OCI-LY3 (cell line): ENCODE measurements at regions not wholly inside any gene's neighbourhood (a gene's known extent, or its start where the extent isn't known, plus 50 kb on each side); places are given as distances from the start of the nearest gene placed in this dataset.
"Not testable (repeated sequence)": the region's sequence is repeated elsewhere in the genome, so short reads cannot be mapped to it uniquely, and the experiment has no call there.

Experiments used
- H2AFZ ChIP-seq: fragments of 200-600, 300-600 bp; shearing (Covaris generic); 2 replicates; pipeline ENCODE4 v1.6.0; 2014; ENCODE audit warnings: antibody characterized with exemption, low read depth, low read length
- H3K27ac ChIP-seq: fragments of 200-600, 300-600 bp; sonication (generic); 2 replicates; pipeline ENCODE4 v1.5.1; 2014; ENCODE audit warnings: mild to moderate bottlenecking, low read length, moderate library complexity, mixed read lengths
- H3K27me3 ChIP-seq: fragments of 200-600, 300-600 bp; sonication (generic); 2 replicates; pipeline ENCODE4 v1.6.1; 2014; ENCODE audit warnings: low read depth, low read length, mixed read lengths
- H3K36me3 ChIP-seq: fragments of 200-600, 300-600 bp; sonication (generic); replicated peaks from 2 replicates; pipeline ENCODE3; 2014; ENCODE audit warnings: low read depth, low read length, mixed read lengths
- H3K4me1 ChIP-seq: fragments of 300-600, 200-600 bp; sonication (generic); 2 replicates; pipeline ENCODE4 v1.6.1; 2014; ENCODE audit warnings: low read length, mixed read lengths
- H3K4me2 ChIP-seq: fragments of 200-600, 300-600 bp; sonication (generic); 2 replicates; pipeline ENCODE4 v1.6.1; 2014; ENCODE audit warnings: low read length, mixed read lengths
- H3K4me3 ChIP-seq: fragments of 300-600, 200-600 bp; sonication (generic); 2 replicates; pipeline ENCODE4 v1.5.1; 2014; ENCODE audit warnings: antibody characterized with exemption, mild to moderate bottlenecking, low read length, moderate library complexity
- H3K79me2 ChIP-seq: fragments of 300-600, 200-600 bp; shearing (Covaris generic); 2 replicates; pipeline ENCODE4 v1.6.1; 2014; ENCODE audit warnings: mild to moderate bottlenecking, low read length, mixed read lengths
- H3K9ac ChIP-seq: fragments of 300-600, 200-600 bp; shearing (Covaris generic); 2 replicates; pipeline ENCODE4 v1.6.0; 2014; ENCODE audit warnings: mild to moderate bottlenecking, low read length, moderate library complexity
- H3K9me3 ChIP-seq: fragments of 200-600, 300-600 bp; shearing (Covaris generic); 2 replicates; pipeline ENCODE4 v1.6.1; 2014; ENCODE audit warnings: low read length, mixed read lengths; ENCODE audit not compliant: insufficient read depth
- H4K20me1 ChIP-seq: fragments of 200-600, 300-600 bp; sonication (generic); 2 replicates; pipeline ENCODE4 v1.6.1; 2016; ENCODE audit warnings: low read length, mixed read lengths; ENCODE audit not compliant: insufficient read depth
- EZH2phosphoT487 ChIP-seq: fragments of 200-600 bp; shearing (Covaris generic); IDR thresholded peaks from 2 replicates; pipeline ENCODE4 v1.6.1; 2018; ENCODE audit warnings: antibody characterized with exemption, mixed run types, low read depth
- TF ChIP-seq, protein P1 (sequence below): fragments of 200-600, 300-600 bp; sonication (generic); IDR thresholded peaks from 2 replicates; pipeline ENCODE4 v1.5.1; 2014; ENCODE audit warnings: antibody characterized with exemption, low read length, low read depth

DNA sequence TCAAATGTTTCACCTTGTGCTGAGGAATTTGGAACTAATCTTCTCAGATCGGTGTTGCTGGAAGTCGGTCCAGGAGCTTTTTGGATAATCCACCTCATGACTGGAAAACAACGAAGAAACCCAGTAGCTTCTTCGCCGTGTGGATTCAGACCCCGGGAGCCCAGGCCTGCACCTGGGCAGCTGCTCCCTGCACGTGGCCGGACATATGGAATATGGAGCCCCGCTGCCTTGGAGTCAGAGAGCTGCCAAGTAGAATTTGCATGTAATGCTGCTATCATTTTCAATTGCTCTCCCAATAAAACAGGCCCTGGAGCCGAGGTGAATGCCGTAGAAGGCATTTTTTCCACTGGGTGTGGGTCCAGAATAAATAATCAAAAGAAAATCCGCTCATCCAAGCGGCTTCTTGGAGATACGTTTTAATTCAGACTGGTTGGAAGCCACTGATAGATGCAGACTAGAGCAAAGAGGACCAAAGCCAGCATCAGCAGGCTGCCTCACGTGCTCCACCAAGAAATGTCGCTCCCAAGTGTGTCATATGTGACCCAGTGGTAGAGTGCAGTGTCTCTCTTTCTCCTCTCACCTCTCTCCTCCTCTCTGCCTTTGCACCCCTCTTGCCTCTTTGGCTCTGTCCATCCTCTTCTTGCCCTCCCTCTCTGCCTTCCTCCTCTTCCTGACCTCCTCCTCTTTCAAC is 115.3 kb downstream of the ZNF664 start:
- Histone ChIP-seq H2AFZ (no peak overlapping the region), H3K27me3 (no peaks in the 10 kb centered on the region), H3K9ac (no peak overlapping the region), H3K4me3 (no peak overlapping the region), H3K4me2 (no peak overlapping the region), H4K20me1 (no peaks in the 10 kb centered on the region), H3K79me2 (no peaks in the 10 kb centered on the region), H3K4me1 (no peaks in the 10 kb centered on the region), H3K27ac (no peak overlapping the region), H3K36me3 (no peaks in the 10 kb centered on the region), H3K9me3 (no peaks in the 10 kb centered on the region)
- TF ChIP-seq EZH2phosphoT487 = no peak
- TF ChIP-seq, protein P1, sequence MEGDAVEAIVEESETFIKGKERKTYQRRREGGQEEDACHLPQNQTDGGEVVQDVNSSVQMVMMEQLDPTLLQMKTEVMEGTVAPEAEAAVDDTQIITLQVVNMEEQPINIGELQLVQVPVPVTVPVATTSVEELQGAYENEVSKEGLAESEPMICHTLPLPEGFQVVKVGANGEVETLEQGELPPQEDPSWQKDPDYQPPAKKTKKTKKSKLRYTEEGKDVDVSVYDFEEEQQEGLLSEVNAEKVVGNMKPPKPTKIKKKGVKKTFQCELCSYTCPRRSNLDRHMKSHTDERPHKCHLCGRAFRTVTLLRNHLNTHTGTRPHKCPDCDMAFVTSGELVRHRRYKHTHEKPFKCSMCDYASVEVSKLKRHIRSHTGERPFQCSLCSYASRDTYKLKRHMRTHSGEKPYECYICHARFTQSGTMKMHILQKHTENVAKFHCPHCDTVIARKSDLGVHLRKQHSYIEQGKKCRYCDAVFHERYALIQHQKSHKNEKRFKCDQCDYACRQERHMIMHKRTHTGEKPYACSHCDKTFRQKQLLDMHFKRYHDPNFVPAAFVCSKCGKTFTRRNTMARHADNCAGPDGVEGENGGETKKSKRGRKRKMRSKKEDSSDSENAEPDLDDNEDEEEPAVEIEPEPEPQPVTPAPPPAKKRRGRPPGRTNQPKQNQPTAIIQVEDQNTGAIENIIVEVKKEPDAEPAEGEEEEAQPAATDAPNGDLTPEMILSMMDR = no peak

DNA sequence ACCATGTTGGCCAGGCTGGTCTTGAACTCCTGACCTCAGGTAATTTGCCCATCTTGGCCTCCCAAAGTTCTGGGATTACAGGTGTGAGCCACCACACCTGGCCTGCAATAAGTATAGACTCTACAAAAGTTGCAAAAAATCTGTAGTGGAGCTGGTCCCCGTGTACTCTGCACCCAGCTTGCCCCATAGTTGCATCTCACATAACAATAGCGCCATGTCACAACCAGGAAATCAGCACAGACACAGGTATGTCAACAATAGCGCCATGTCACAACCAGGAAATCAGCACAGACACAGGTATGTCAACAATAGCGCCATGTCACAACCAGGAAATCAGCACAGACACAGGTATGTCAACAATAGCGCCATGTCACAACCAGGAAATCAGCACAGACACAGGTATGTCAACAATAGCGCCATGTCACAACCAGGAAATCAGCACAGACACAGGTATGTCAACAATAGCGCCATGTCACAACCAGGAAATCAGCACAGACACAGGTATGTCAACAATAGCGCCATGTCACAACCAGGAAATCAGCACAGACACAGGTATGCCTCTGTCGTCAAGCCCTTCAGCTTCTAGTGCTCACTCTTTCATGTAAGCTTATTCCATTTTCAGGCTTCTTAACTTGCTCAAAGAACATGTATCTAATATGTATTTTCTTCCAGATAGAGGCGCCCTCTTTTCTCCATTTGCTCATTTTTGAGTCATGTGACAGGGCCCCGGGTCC is 116.3 kb downstream of the ZNF664 start:
- not testable (repeated sequence) for H4K20me1 ChIP-seq, H3K4me3 ChIP-seq, H3K27me3 ChIP-seq, H2AFZ ChIP-seq, H3K79me2 ChIP-seq, H3K9ac ChIP-seq, H3K4me2 ChIP-seq, H3K9me3 ChIP-seq, H3K36me3 ChIP-seq, H3K27ac ChIP-seq, H3K4me1 ChIP-seq

DNA sequence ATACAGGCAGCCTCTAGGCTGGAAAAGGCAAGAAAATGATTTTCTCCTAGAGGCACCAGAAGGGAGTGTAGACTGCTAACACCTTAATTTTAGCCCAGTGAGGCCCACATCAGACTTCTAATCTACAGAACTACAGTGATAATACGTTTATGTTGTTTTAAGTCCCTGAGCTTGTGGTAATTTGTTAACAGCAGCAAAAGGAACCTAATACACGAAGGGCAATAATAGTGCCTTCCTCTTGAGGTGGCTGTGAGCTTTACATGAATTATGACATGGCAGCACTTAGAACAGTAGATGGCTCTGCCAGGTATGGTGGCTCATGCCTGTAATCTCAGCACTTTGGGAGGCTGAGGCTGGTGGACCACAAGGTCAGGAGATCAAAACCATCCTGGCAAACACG is 118.8 kb downstream of the ZNF664 start:
- Histone ChIP-seq H4K20me1 (no peaks in the 10 kb centered on the region), H3K27me3 (no peaks in the 10 kb centered on the region), H3K9me3 (no peaks in the 10 kb centered on the region), H3K4me3 (no peak overlapping the region), H3K9ac (no peak overlapping the region), H3K4me1 (no peaks in the 10 kb centered on the region), H3K4me2 (no peak overlapping the region), H3K27ac (no peak overlapping the region), H2AFZ (no peak overlapping the region), H3K36me3 (no peaks in the 10 kb centered on the region), H3K79me2 (no peaks in the 10 kb centered on the region)
- TF ChIP-seq, protein P1 = no peak
- TF ChIP-seq EZH2phosphoT487 = no peak

DNA sequence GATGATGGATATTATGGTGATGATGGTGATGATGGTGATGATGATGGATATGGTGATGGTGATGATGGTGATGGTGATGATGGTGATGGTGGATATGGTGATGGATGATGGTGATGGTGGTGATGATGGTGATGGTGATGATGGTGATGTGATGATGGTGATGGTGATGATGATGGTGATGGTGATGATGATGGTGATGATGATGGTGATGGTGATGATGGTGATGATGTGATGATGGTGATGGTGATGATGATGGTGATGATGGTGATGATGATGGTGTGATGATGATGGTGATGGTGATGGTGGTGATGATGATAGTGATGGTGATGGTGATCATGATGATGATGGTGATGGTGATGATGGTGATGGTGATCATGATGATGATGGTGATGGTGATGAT is 119.5 kb downstream of the ZNF664 start:
- not testable (repeated sequence) for H3K79me2 ChIP-seq, H3K36me3 ChIP-seq, H2AFZ ChIP-seq, H4K20me1 ChIP-seq, H3K27me3 ChIP-seq, H3K4me3 ChIP-seq, H3K27ac ChIP-seq, H3K4me1 ChIP-seq, H3K9ac ChIP-seq, H3K9me3 ChIP-seq, H3K4me2 ChIP-seq

DNA sequence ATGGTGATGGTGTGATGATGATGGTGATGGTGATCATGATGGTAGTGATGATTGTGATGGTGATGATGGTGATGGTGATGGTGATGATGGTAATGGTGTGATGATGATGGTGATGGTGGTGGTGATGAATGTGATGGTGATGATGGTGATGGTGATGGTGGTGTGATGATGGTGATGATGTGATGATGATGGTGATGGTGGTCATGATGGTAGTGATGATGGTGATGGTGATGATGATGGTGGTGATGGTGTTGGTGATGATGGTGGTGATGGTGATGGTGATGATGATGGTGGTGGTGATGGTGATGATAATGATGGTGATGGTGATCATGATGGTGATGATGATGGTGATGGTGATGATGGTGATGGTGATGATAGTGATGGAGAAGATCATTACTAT is 120.3 kb downstream of the ZNF664 start:
- Histone ChIP-seq H3K4me2 (no peak overlapping the region), H3K4me1 (no peaks in the 10 kb centered on the region), H3K9ac (no peak overlapping the region), H3K27ac (no peak overlapping the region), H3K9me3 (no peaks in the 10 kb centered on the region), H3K4me3 (no peak overlapping the region), H2AFZ (no peak overlapping the region), H3K27me3 (peaks cover 3% of the 10 kb centered on the region; the same call in 1 of the 2 replicates), H4K20me1 (no peaks in the 10 kb centered on the region), H3K36me3 (no peaks in the 10 kb centered on the region), H3K79me2 (no peaks in the 10 kb centered on the region)
- TF ChIP-seq, protein P1 = no peak
- no peak for TF ChIP-seq EZH2phosphoT487
